ENCODE measurements at regions not wholly inside any gene's neighbourhood (a gene's known extent, or its start where the extent isn't known, plus 50 kb on each side); places are given as distances from the start of the nearest gene placed in this dataset.

DNA sequence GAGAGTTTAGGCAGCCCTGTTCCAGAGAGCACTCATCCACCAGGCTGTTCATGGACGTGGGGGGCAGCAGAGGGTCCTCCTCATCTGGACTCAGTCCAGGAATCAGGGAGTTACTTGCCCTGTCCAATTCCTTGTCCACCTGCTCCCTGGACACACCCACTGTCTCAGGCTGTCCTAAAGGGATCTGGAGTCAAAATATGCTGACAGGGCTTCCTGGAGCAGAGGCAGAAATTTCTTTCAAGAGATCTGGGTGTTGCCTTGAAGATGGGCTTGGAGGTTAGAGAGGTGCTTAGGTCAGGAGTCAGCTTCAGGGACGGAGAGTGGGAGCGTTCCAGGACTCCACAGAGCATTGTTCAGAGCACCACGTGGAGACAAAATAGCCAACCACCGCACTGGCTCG is 65.8 kb upstream of the SHISA2 start:
- DNase-seq (no peak), ATAC-seq (no peak)
- no peaks in the 10 kb centered on the region for H3K36me3 ChIP-seq
- WGBS (ENCODE audit: insufficient coverage, low coverage, low lambda C conversion rate, missing lambda C conversion rate) = 62% methylated on average over 6 of the region's 6 CpGs
- intact Hi-C loops (cut with DNase I) = no loop called here
- no peaks in the 10 kb centered on the region for H3K4me1 ChIP-seq
- no peaks in the 10 kb centered on the region for H3K27me3 ChIP-seq
- no peak overlapping the region for H3K4me3 ChIP-seq
- no peaks in the 10 kb centered on the region for H3K9me3 ChIP-seq
- H3K27ac ChIP-seq = no peak overlapping the region
- TF ChIP-seq POLR2A (IDR thresholded peaks at IDR 0.05) (no peak), CTCF (IDR thresholded peaks at IDR 0.05) (no peak)

- no peak for ATAC-seq
- H3K36me3 ChIP-seq = no peaks in the 10 kb centered on the region
- H3K27ac ChIP-seq = no peak overlapping the region
- 56% methylated on average over 3 of the region's 4 CpGs for WGBS (ENCODE audit: insufficient coverage, low coverage, low lambda C conversion rate, missing lambda C conversion rate)
- no peak for TF ChIP-seq CTCF (IDR thresholded peaks at IDR 0.05)
- no peak for TF ChIP-seq POLR2A (IDR thresholded peaks at IDR 0.05)
- H3K27me3 ChIP-seq = no peaks in the 10 kb centered on the region
- DNase-seq = no peak
- no peaks in the 10 kb centered on the region for H3K4me1 ChIP-seq
- no peak overlapping the region for H3K4me3 ChIP-seq
- H3K9me3 ChIP-seq = no peaks in the 10 kb centered on the region
- intact Hi-C loops (cut with DNase I) = no loop called here
Measured at GRCh38 chr13:26112843-26113242, 61.0 kb upstream of the SHISA2 start.

DNA sequence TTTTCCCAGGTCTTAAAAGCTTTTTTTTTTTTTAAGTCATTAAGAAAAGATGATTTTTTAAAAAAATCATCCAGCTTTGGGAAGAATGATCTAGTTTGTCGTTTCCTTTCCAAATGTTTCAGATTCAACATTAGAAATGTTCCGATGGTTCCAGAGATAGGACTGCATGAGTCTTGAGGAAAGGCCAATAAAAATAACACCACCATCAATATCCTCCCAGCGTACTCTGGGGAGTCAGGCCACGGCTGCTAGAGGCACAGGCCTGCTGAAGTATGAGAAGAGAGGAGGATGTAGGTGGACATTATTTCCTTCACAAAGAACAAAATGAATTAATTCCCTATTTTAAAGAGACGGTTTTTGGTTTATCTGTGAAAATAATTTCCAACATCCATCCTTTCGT is 60.0 kb upstream of the SHISA2 start:
- no peaks in the 10 kb centered on the region for H3K4me1 ChIP-seq
- H3K9me3 ChIP-seq = no peaks in the 10 kb centered on the region
- no peaks in the 10 kb centered on the region for H3K27me3 ChIP-seq
- no peak for ATAC-seq
- no peak for TF ChIP-seq POLR2A (IDR thresholded peaks at IDR 0.05)
- TF ChIP-seq CTCF (IDR thresholded peaks at IDR 0.05) = no peak
- DNase-seq = no peak
- H3K4me3 ChIP-seq = no peak overlapping the region
- intact Hi-C loops (cut with DNase I) = no loop called here
- 58% methylated on average over 6 of the region's 6 CpGs for WGBS (ENCODE audit: insufficient coverage, low coverage, low lambda C conversion rate, missing lambda C conversion rate)
- no peaks in the 10 kb centered on the region for H3K36me3 ChIP-seq
- no peak overlapping the region for H3K27ac ChIP-seq

All from right lobe of liver (tissue), 6 donors.